Gastroesophageal sphincter (tissue), 3 donors: ENCODE measurements at regions not wholly inside any gene's neighbourhood (a gene's known extent, or its start where the extent isn't known, plus 50 kb on each side); places are given as distances from the start of the nearest gene placed in this dataset.

Experiments
- CTCF ChIP-seq, 4 experiments: fragments of 200-600 bp in 2 of 4; fragments of 450-650 bp in 2 of 4; sonication (generic) in 1 of 4; IDR thresholded peaks; one replicate each; pipeline ENCODE4 v1.5.1; 2017 to 2019; ENCODE audit warnings: antibody characterized with exemption in 4 of 4, mild to moderate bottlenecking in 2 of 4, moderate library complexity in 2 of 4
- POLR2A ChIP-seq, 2 donors: fragments of 450-650 bp; IDR thresholded peaks; one replicate each; pipeline ENCODE4 v1.6.1; 2017; ENCODE audit warnings: antibody characterized with exemption in 2 of 2, mild to moderate bottlenecking in 2 of 2, moderate library complexity in 1 of 2

GRCh38 chr21:34252751-34253150, 111.1 kb upstream of the KCNE2 start:
- TF ChIP-seq CTCF (IDR thresholded peaks at IDR 0.05) (no peak), POLR2A (IDR thresholded peaks at IDR 0.05) (no peak)
